GM21381 (cell line): ENCODE measurements at regions not wholly inside any gene's neighbourhood (a gene's known extent, or its start where the extent isn't known, plus 50 kb on each side); places are given as distances from the start of the nearest gene placed in this dataset.

Source experiments
- ATAC-seq: cut with Tn5 transposase; IDR thresholded peaks from one replicate; pipeline ENCODE4 v1.9.1; 2021; ENCODE audit warnings: mild to moderate bottlenecking, moderate library complexity; ENCODE audit not compliant: unreplicated experiment

DNA sequence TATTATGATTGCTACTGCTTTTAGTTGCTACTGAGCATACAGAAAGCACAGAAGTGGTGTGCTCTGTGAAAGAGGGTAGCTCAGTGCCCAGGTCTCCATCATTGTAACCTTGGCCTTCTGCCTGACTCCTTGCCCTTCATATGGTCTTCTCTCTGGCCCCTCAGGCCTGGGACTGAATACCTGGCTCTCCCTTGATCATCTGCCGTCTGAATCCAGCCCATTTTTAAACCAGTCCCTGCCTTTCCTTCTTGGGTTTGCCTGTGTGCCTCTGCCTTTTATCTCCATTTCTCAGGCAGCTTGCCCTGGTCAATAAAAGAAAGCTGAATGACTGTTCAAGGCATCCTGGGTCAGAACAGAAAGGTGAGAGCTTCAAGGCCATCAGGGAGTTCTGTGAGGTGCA lies 109.1 kb upstream of the ZNF438 start:
- ATAC-seq = no peak

DNA sequence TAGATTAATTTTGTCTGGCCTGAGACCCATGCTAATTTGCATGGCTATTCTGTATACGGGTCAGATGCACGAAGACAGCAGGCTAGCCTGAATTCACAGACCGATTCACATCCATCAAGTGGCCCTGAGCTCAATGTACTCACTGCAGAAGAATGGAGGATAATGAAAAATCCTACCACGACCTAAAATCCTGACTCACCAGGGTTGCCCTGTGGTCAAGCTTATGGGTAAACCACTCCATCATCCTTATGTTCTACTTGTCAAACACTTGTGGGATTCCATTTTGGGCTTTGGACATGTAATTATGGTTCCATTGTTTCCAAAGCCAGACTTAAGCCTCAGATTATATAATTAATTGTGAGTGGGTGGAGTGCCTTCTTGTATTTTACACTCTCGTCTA lies 110.4 kb upstream of the ZNF438 start:
- ATAC-seq = no peak

DNA sequence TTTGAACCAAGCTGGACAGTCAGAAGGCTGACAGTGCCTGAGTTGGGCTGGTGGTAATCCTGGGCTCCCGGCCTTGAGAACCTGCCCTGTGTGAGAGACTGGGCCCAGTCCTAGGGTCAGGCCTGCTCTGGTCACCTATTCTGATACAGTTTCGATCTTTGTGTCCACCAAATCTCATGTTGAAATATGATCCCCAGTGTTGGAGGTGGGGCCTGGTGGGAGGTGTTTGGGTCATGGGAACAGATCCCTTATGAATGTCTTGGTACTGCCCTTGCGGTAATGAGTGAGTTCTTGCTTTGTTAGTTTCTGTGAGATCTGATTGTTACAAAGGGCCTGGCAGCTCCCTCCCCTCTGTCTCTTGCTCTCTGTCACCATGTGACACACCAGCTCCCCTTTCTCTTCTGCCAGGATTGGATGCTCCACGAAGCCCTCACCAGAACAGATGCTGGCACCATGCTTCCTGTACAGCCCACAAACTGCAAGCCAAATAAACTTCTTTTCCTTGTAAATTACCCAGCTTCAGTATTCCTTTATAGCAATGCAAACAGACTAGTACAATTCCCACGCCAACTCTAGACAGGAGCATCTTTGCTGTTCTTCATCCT lies 111.8 kb upstream of the ZNF438 start:
- no peak for ATAC-seq

DNA sequence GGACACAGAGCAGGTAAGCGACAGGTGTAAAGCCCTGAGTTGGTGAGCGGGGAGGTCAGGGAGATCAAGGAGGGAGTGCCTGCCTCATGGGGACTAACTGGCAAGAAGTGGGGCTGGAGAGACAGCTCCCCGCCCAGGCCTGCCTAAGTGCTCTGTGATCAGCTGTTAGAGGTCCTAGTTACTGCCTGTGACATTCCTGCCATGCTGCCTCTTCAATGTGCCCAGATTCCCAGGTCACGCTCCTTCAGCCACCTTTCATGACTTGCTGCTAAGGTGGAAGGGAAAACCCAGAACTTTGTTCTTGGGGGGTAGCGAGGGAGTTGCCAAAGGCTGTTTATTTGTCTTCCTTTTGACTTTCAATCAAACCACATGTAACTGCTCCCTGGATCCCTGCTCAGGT lies 114.3 kb upstream of the ZNF438 start:
- ATAC-seq = no peak

DNA sequence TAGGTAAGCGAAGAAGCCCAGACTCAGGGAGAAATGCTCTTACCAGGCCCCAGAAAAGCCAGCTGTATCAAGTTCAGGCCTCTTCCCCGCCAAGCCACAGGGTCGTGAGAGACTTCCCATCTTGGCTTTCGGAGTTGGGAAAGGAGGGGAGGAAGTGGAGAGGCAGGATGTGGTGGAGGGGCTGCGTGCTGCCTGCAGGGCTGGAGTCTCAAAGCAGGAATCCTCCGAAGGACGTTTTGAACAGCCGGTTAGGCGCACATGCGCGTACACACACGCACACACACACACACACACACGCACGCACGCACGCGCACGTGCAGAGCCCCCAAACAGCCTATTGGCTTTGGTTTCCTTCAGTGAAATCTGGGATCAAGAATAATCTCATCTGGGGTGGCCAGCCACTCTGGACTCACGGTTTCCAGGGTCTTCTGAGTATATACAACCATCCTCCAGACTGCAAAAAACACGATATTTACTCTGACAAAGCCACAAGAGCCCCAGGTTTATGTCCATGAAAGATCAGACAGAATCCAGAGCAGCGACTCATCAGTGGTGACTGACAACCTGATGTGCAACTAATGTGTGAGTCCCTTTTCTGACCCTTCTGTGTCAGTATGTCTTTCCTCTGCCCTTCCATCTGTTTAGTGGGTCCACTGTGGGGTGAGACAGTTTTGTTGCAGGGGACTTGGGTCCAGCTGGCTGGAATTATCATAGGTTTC lies 115.0 kb upstream of the ZNF438 start:
- ATAC-seq = no peak

DNA sequence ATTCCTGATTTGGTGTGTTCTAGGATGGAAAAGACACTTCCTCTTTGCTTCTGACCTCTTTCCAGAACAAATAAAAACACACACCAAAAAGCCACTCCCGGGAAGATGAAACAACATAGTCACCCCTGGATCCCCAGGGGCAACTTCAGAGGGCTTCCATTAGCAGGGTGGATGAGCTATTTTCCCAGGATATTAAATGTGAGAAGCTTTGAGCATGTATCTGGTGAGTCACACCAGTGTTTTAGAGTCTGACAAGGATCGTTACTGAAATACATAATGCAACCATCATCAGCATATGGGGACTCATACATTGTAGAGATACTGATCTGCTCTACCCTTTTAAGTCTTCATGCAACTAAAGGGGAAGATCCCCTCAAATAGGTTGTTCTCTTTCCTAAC lies 115.5 kb upstream of the ZNF438 start:
- ATAC-seq = no peak

DNA sequence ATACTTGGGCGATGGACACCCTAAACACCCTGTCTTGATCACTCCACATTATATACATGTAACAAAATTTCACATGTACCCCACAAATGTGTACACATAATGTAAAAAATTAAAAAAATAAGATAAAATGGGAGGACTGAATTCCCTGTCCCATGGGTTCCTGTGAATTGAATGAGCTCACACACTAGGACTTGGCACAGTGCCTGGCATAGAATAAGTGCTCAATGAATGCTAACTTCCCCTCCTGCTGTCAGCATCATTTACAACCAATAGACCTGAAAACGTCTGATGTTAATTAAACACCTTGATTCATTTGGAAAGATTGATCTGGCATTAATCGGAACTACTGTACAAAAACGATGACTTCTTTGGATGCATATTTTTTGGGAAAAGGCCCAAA lies 117.3 kb upstream of the ZNF438 start:
- no peak for ATAC-seq

DNA sequence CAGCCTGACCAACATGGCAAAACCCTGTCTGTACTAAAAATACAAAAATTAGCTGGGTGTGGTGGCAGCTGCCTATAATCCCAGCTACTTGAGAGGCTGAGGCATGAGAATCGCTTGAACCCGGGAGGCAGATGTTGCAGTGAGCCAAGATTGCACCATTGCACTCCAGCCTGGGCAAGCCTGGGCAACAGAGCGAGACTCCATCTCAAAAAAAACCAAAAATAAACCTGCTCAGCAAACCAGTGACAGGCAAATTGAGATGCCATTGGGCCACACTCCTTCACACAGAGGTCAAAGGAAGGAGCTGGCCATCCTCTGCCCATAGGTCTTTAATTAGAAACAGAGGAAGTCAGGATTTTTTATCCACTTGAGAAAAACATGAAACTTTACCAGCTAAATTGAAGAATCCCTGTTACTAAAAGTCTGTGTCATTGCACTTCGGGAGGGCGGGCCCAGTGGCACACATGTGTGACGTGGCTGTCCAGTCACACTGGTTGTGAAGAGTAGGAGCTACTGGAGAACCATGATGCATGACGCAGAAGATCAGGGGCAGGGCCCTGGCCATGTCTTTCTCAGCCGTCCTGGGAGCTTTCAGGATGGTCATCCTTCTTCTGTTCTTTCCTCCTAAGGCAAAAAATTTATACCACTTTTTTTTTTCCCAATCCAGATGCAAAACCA lies 118.3 kb upstream of the ZNF438 start:
- no peak for ATAC-seq

DNA sequence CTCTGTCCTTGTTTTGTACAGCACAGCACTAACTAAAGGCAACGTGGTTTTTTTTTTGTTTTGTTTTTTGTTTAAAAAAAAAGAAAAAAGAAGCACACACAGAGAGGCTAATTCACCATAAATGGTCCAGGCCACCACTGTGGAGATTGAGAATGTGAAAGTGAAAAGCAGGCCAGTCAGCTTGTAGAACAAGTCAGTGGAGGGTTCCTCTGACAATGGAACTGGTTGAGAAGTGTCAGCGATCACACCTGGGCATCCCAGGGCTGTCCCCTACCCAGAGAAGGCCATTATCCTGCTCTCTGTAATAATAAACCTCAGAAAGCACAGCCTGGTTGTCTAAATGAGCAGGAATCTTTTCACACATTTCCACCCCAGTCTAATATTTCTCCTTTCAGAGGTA lies 119.6 kb upstream of the ZNF438 start:
- ATAC-seq = no peak

DNA sequence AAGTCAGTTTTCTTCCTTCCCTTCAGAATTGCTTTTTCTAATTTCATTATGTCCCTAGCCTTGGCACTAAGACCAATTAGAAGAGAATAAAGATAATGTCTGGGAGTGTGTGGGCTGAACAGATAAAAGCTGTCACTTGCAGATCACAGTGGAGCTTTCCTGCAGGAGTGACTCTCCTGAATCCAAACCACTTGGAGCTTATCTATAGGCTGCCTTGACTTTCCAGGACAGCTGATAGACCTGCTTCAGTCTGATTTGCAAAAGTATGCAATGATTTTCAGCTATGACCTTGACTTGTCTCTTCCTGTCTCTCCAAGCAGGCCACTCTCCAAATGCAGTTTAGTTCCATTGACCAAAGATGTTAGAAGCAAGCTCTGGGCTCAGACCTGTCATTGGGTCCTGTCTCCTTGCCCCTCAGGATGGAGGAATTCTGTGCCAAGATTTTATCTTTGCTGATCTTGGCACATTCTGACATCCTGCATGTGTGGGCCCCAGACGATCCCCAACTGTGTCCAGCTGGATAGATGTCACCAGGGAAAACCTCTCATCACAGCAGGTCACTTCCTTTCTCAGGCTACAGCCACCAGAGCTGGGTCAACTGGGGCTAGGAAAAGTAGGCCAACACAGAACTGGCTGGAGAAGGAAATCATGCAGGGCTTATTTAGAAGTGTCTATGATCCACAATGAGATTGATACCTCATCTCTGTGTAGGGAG lies 120.9 kb upstream of the ZNF438 start:
- ATAC-seq = no peak

DNA sequence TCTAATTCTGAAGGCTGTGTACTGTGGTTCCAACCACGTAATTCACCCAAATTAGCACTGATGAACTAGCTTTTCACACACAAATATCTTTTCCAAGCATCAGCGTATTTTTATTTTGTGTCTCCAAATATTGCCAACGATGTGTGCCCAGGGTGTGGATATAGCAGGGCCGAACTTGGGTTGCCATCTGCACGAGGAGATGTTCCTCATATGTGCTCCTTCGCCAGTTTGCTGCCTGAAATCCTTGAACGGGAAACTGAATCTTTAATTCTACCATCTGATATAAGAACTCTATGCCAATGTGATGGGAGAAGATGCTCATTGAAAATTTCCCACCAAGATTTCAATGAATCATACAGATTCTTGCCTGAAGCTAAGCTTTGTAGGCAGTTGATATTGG lies 121.5 kb upstream of the ZNF438 start:
- no peak for ATAC-seq

DNA sequence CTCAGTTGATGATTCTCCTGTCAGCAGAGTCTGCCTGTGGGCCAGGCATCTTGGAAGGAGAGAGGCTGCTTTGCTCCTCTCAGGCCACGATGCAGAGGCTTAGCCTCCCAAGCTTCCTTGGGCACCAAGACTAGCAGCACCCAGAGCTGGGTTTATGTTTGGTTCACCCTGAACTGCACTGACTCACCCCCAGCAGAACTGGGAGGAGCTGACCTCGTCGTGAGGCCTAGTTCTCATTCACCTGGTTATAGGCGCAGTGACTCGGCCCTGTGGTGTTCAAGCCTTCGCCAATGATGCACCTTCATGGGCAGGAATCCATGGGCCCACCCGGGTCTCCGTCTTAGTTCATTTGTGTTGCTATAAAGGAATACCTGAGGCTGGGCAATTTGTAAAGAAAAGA lies 122.0 kb upstream of the ZNF438 start:
- no peak for ATAC-seq

DNA sequence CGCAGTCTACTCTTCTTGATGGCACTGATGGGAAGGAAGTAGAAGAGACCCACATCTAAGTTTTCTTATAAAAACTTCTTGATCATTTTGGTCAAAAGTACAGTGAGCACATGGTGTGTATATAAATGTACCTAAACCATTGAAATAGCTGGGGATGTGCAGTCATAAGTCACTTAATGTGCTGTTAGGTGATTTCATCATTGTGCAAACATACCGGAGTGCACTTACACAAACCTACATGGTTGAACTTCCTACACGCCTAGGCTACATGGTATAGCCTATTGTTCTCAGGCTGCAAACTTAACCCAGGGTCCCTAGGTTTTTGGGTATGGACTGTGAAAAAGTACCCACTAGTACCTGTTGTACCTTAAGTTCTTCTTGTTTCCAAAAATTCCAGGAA lies 123.3 kb upstream of the ZNF438 start:
- ATAC-seq = no peak

DNA sequence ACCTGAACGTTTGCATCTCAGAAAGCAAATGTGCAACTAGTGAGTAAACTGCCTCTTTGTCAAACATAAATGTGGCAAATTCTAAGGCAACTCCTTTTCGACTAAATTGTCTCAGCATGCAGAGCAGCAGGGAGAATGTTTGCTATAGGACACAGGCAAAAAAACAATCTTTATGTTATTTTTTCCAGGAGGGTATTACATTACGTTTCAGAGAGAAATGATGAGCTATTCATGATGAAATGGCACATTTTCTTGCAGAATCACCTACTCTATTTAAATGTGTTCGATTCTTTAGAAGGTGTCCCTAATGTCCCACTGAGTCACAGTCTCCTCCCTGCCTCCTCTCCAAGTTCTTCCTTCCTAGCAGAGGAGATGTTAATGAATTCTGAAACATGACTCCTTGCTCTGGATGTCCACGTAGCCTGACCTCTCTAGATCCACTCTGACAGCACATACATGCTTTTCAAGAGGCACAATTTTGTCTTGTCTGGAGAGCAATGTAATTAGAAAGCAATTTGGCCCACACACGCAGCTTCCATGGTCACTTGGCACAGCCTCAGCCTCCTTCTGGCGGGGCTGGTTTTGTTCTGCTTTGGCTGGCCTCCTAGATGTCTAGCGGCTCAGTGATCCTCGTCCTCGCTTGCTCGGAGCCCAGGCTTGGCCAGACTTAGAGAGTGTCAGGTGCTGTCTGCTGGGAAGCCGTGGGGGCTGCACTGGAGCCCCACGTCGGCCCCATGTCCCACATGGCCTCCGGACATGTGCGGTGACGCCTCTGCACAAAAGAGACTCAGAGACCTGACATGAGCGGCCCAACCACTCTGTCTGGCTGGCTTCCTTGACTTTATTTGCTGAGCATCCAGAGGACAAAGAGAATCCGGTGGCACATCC lies 125.7 kb upstream of the ZNF438 start:
- ATAC-seq = no peak

DNA sequence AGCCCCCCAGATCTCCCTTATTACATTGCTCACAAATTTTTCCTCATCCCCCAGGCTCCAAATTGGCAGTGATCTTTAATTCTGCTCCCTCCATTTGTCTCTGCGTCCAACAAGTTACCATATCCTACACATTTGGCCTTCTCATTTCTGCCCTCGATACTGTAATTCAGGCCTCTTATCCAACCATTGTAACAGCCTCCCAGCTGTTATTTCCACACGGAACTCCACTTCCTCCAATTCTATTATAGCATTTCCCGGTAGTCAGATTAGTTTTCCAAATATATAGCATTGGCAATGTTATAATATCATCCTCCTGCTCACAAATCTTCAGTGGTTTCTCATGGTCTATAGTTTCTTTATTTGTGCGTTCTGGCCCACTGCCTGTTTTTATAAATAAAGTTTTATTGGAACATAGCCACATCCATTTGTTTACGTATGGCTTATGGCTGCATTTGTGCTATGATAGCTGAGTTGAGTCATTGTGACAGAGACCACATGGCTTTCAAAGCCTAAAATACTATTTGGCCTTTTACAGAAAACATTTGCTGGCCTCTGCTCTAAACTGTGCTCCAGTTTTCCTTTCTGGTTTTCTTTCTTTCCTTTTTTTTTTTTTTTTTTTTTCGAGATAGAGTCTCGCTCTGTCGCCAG lies 126.5 kb upstream of the ZNF438 start:
- ATAC-seq = no peak

DNA sequence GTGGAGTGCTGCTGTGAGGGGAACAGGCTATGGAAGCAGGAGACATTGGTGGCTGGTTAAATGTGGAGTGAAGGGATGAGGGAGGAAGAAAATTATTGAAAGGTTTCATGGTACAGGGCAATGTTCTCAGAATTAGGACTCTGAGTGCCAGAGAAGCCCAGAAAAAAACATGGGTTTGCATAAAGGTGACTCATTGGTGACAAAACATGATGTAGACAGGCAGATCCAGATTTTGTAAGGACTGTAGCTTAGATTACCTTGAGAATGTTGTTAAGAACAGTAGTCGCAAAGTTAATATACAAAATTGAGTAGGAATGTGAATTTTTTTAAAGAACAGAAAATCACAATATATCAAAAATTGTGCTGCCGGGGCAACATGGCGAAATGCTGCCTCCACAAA lies 134.9 kb upstream of the ZNF438 start:
- ATAC-seq = no peak

DNA sequence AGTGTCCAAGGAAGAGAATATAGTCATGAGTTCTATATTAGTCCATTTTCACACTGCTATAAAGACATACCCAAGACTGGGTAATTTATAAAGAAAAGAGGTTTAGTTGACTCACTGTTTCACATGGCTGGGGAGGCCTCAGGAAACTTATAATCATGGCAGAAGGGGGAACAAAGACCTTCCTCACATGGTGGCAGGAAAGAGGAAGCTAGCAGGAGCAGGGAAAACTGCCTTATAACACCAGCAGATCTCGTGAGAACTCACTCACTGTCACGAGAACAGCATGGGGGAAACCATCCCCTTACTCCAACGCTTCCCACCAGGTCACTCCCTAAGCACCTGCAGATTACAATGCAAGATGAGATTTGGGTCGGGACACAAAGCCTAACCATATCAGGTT lies 139.0 kb upstream of the ZNF438 start:
- no peak for ATAC-seq

DNA sequence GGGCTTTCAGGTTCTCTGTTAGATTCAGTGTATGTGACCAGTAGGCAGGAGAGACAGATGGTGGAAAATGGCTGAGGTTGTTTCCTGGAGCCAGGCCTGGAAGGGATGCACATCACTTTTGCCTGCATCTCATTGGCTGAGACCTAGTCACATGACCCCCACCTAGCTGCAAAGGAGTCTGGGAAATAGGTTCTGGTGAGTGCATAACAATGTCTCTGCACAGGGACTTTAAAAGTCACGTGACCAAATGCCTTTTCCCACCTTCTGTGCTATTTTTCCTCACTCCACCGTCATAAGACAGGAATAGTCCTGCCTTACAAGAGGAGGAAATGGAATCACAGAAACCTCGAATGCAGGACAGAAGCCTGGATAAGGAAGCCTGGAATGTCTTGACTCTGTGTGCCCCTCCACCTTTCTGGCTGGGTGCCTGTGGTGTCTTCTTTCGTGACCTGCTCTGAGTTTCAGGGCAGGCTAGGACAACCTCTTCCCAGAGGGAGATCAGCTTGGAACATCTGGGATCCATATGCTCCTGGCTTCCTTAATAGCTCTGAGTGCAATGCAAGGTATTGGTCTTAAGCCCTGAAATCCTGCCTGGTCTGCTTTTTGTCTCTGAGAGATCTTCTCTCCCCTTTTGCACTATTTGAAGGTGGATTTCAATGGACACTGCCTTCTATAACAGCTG lies 139.9 kb upstream of the ZNF438 start:
- no peak for ATAC-seq

DNA sequence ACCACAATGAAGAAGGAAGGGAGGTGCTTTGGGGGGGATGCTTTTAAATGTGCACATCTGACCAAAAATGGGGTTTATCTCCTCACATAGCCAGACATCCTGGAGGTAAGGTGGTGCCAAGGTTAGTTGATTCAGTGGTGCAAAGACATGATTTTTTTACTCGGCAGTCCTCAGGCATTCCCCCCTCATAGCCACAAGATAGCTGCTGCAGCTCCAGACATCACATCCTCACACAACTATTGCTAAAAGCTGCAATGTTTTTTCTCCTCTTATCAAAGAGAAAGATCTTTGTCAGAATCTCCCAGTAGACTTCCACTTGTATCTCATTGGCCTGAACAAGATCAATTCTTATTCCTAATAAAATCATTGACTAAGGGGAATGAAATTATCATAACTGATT lies 141.3 kb upstream of the ZNF438 start:
- no peak for ATAC-seq

DNA sequence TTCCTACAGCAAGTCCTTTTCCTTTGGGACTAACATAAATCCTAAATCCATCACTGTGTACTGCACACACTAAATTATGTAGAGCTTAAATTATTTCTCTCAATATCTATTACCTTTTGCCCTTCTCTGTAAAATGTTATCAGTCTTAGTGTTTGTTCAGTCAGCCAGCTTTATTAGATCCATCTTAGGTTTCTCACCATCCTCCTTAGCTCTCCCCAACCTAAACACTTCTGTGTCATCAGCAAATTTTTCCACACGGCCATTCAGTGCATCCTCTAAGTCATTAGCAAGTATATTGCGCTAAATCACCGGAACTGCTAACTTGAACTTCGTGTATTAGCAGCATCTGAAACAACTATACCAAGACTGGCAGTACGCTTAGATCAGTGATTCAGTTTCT lies 142.1 kb upstream of the ZNF438 start:
- ATAC-seq = no peak
